ENCODE measurements at regions not wholly inside any gene's neighbourhood (a gene's known extent, or its start where the extent isn't known, plus 50 kb on each side); places are given as distances from the start of the nearest gene placed in this dataset.

GRCh38 chr10:57017356-57018037, 656.4 kb upstream of the ZWINT start:
- 4% methylated on average over 7 of the region's 7 CpGs for whole genome bisulfite sequencing (ENCODE audit: insufficient coverage, insufficient replicate concordance, low lambda C conversion rate, missing lambda C conversion rate)
- Histone ChIP-seq H2AFZ (ENCODE audit: control insufficient read depth, low read depth, low read length) (no peak overlapping the region), H3K4me2 (ENCODE audit: control insufficient read depth, insufficient read depth) (no peak overlapping the region), H3K9me3 (replicated peaks; ENCODE audit: control insufficient read depth, insufficient read depth, low read length) (no peaks in the 10 kb centered on the region), H3K4me3 (no peak overlapping the region), H4K20me1 (ENCODE audit: control insufficient read depth, insufficient read depth) (no peaks in the 10 kb centered on the region), H3K27ac (ENCODE audit: control insufficient read depth, insufficient read depth) (no peak overlapping the region), H3K4me1 (ENCODE audit: control insufficient read depth, insufficient read depth, low read length) (no peaks in the 10 kb centered on the region), H3K79me2 (ENCODE audit: control insufficient read depth, insufficient read depth, low read length) (no peaks in the 10 kb centered on the region), H3K27me3 (replicated peaks in 1 of 2; ENCODE audit: control insufficient read depth in 2 of 2, insufficient read depth in 2 of 2, low read length in 1 of 2) (no peaks in the 10 kb centered on the region), H3K9ac (ENCODE audit: control insufficient read depth, insufficient read depth, low read length) (no peak overlapping the region), H3K36me3 (ENCODE audit: control insufficient read depth in 2 of 2, insufficient read depth in 2 of 2, low read length in 1 of 2) (no peaks in the 10 kb centered on the region)
- TF ChIP-seq POLR2AphosphoS5 (IDR thresholded peaks at IDR 0.05; ENCODE audit: low read length) (no peak), E2F4 (IDR thresholded peaks at IDR 0.05; ENCODE audit: low read depth, low read length) (no peak)
- TF ChIP-seq, protein P1, sequence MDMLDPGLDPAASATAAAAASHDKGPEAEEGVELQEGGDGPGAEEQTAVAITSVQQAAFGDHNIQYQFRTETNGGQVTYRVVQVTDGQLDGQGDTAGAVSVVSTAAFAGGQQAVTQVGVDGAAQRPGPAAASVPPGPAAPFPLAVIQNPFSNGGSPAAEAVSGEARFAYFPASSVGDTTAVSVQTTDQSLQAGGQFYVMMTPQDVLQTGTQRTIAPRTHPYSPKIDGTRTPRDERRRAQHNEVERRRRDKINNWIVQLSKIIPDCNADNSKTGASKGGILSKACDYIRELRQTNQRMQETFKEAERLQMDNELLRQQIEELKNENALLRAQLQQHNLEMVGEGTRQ (IDR thresholded peaks at IDR 0.05; ENCODE audit: borderline replicate concordance, low read depth, low read length): no peak
- ATAC-seq (no peak), FAIRE-seq (no peak), DNase-seq (ENCODE audit: low read depth, low spot score) (no peak)
- ChIA-PET CTCF (no interaction called here), POLR2A (no interaction called here), SMC1A (ENCODE audit: uncharacterized antibody, unreplicated experiment) (no interaction called here), RAD21 (ENCODE audit: unreplicated experiment) (no interaction called here)
- in situ Hi-C loops (cut with MboI): no loop called here
- intact Hi-C loops (cut with micrococcal nuclease; ENCODE audit: unreplicated experiment): no loop called here
- no TSS peak for BruUV-seq (replicated peaks)

DNA sequence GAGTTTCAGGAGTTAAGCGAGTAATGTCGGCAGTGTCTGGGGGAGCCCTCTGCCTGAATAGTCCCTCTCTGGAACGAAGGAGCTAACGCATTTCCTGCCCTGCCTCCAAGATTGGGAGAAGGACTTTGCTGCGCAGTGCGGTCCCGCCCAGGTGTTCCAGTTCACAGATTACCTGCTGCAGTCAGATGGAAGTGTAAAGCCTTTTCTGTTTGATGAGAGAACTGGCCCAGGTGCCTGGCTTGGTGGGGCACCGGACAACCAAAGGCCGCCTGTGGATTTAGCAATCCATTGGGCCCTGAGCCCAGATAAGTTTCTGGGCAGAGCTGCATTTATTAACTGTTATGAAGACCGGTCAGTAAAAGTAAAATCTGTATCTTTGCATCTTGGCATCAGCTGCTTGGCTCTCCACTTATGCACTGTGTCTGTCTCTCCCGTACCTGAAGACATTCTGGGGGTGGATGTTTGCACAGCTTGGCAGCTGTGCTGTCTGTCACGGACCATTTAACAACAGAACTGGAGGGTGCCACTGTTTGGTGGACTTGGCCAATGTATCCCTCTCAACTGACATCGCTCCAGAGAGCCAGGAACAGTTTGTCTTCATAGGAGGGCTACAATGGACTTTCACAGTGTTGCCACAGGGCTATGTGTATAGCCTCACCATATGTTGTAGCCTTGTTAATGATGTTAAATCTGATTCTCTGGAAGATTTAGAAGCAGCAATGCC, 654.7 kb upstream of the ZWINT start:
- SMC1A ChIA-PET (ENCODE audit: uncharacterized antibody, unreplicated experiment): no interaction called here
- intact Hi-C loops (cut with micrococcal nuclease; ENCODE audit: unreplicated experiment): no loop called here
- no peaks in the 10 kb centered on the region for H3K9me3 ChIP-seq (replicated peaks; ENCODE audit: control insufficient read depth, insufficient read depth, low read length)
- no peak for ATAC-seq
- POLR2A ChIA-PET: no interaction called here
- DNase-seq (ENCODE audit: low read depth, low spot score): no peak
- RAD21 ChIA-PET (ENCODE audit: unreplicated experiment): interaction anchor here (0.6 kb wide), 1 partner anchor 97 kb away, joined by 3 read pairs; no protein-coding TSS in a partner anchor
- H3K4me1 ChIP-seq (ENCODE audit: control insufficient read depth, insufficient read depth, low read length): no peaks in the 10 kb centered on the region
- WGBS (ENCODE audit: insufficient coverage, insufficient replicate concordance, low lambda C conversion rate, missing lambda C conversion rate): 34% methylated on average over 13 of the region's 13 CpGs
- no TSS peak for BruUV-seq (replicated peaks)
- no peak for FAIRE-seq
- no peaks in the 10 kb centered on the region for H3K27me3 ChIP-seq (replicated peaks in 1 of 2; ENCODE audit: control insufficient read depth in 2 of 2, insufficient read depth in 2 of 2, low read length in 1 of 2)
- H3K36me3 ChIP-seq (ENCODE audit: control insufficient read depth in 2 of 2, insufficient read depth in 2 of 2, low read length in 1 of 2): no peaks in the 10 kb centered on the region
- no peaks in the 10 kb centered on the region for H3K79me2 ChIP-seq (ENCODE audit: control insufficient read depth, insufficient read depth, low read length)
- CTCF ChIA-PET: no interaction called here
- no peak overlapping the region for H3K4me2 ChIP-seq (ENCODE audit: control insufficient read depth, insufficient read depth)
- no peaks in the 10 kb centered on the region for H4K20me1 ChIP-seq (ENCODE audit: control insufficient read depth, insufficient read depth)
- no peak overlapping the region for H3K4me3 ChIP-seq
- no peak overlapping the region for H3K27ac ChIP-seq (ENCODE audit: control insufficient read depth, insufficient read depth)
- H3K9ac ChIP-seq (ENCODE audit: control insufficient read depth, insufficient read depth, low read length): no peak overlapping the region
- no peak overlapping the region for H2AFZ ChIP-seq (ENCODE audit: control insufficient read depth, low read depth, low read length)
- in situ Hi-C loops (cut with MboI): no loop called here
- TF ChIP-seq, protein P2, sequence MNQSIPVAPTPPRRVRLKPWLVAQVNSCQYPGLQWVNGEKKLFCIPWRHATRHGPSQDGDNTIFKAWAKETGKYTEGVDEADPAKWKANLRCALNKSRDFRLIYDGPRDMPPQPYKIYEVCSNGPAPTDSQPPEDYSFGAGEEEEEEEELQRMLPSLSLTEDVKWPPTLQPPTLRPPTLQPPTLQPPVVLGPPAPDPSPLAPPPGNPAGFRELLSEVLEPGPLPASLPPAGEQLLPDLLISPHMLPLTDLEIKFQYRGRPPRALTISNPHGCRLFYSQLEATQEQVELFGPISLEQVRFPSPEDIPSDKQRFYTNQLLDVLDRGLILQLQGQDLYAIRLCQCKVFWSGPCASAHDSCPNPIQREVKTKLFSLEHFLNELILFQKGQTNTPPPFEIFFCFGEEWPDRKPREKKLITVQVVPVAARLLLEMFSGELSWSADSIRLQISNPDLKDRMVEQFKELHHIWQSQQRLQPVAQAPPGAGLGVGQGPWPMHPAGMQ (IDR thresholded peaks at IDR 0.05; ENCODE audit: borderline replicate concordance): no peak
- TF ChIP-seq RFX5 (IDR thresholded peaks at IDR 0.05; ENCODE audit: low read depth, low read length) (no peak), MYC (IDR thresholded peaks at IDR 0.05; ENCODE audit: insufficient read depth, insufficient read length, insufficient replicate concordance, low read length, severe bottlenecking) (no peak), SMARCA5 (IDR thresholded peaks at IDR 0.05) (no peak), PML (IDR thresholded peaks at IDR 0.05; ENCODE audit: low read length) (no peak), RAD51 (IDR thresholded peaks at IDR 0.05) (no peak)
- TF ChIP-seq, protein P3, sequence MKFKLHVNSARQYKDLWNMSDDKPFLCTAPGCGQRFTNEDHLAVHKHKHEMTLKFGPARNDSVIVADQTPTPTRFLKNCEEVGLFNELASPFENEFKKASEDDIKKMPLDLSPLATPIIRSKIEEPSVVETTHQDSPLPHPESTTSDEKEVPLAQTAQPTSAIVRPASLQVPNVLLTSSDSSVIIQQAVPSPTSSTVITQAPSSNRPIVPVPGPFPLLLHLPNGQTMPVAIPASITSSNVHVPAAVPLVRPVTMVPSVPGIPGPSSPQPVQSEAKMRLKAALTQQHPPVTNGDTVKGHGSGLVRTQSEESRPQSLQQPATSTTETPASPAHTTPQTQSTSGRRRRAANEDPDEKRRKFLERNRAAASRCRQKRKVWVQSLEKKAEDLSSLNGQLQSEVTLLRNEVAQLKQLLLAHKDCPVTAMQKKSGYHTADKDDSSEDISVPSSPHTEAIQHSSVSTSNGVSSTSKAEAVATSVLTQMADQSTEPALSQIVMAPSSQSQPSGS (IDR thresholded peaks at IDR 0.05; ENCODE audit: low read length): no peak

All from GM12878 (cell line).